ENCODE measurements at regions not wholly inside any gene's neighbourhood (a gene's known extent, or its start where the extent isn't known, plus 50 kb on each side); places are given as distances from the start of the nearest gene placed in this dataset.

- TF ChIP-seq, protein P1, sequence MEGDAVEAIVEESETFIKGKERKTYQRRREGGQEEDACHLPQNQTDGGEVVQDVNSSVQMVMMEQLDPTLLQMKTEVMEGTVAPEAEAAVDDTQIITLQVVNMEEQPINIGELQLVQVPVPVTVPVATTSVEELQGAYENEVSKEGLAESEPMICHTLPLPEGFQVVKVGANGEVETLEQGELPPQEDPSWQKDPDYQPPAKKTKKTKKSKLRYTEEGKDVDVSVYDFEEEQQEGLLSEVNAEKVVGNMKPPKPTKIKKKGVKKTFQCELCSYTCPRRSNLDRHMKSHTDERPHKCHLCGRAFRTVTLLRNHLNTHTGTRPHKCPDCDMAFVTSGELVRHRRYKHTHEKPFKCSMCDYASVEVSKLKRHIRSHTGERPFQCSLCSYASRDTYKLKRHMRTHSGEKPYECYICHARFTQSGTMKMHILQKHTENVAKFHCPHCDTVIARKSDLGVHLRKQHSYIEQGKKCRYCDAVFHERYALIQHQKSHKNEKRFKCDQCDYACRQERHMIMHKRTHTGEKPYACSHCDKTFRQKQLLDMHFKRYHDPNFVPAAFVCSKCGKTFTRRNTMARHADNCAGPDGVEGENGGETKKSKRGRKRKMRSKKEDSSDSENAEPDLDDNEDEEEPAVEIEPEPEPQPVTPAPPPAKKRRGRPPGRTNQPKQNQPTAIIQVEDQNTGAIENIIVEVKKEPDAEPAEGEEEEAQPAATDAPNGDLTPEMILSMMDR (IDR thresholded peaks at IDR 0.05; ENCODE audit: borderline replicate concordance, extremely low read depth, low read length, poor library complexity, severe bottlenecking), result no peak
- TF ChIP-seq EZH2 (IDR thresholded peaks at IDR 0.05; ENCODE audit: borderline replicate concordance, low read depth, low read length, severe bottlenecking), result no peak
Observed at GRCh38 chr3:152626226-152626625, 208.7 kb upstream of the P2RY1 start.

All from DND-41 (cell line).